A549 (cell line): ENCODE measurements at regions not wholly inside any gene's neighbourhood (a gene's known extent, or its start where the extent isn't known, plus 50 kb on each side); places are given as distances from the start of the nearest gene placed in this dataset.

Experiments
- ATAC-seq, 2 experiments: fragments of 200-7000 bp in 1 of 2; fragments of >200 bp in 1 of 2; cut with Nextera tagmentation in 1 of 2; cut with Tn5 transposase in 1 of 2; 3 replicates each; pipeline versions ENCODE4 v1.8.0 to v1.9.1; 2018 to 2020; ENCODE audit warnings: mild to moderate bottlenecking in 1 of 2, moderate library complexity in 1 of 2
- CTCF ChIA-PET: fragments of 300-600 bp; sonication (Branson Sonifier 250); formaldehyde crosslinking; extraction: SDS; loops from one replicate; lab custom pipeline; 2021; ENCODE audit warnings: antibody characterized with exemption, inconsistent platforms; lab: Yijun Ruan, JAX
- POLR2A ChIA-PET: fragments of 350-600 bp; formaldehyde crosslinking; extraction: SDS; loops from one replicate; lab custom pipeline; 2021; ENCODE audit warnings: antibody characterized with exemption, inconsistent platforms; lab: Yijun Ruan, JAX
- DNase-seq, 2 experiments: peaks; one replicate each; pipeline versions ENCODE4 v3.0.0 to v3.0.0-alpha.2; 2011 to 2016; ENCODE audit warnings: low read depth in 1 of 2, low spot score in 1 of 2
- FAIRE-seq: peaks from 2 replicates; lab custom pipeline; 2011; peaks lifted over from hg19 to GRCh38; lab: Jason Lieb, UNC
- H3K27ac ChIP-seq, 2 experiments: fragments of >200 bp; sonication (Bioruptor Twin); formaldehyde crosslinking; 3 replicates each; pipeline ENCODE4 v1.5.1; 2016 to 2017
- H3K4me1 ChIP-seq: fragments of >200 bp; sonication (Bioruptor Twin); formaldehyde crosslinking; 3 replicates; pipeline ENCODE4 v1.6.1; 2016
- H3K4me2 ChIP-seq: fragments of >200 bp; sonication (Bioruptor Twin); formaldehyde crosslinking; 3 replicates; pipeline ENCODE4 v1.6.1; 2016
- H3K4me3 ChIP-seq: fragments of >200 bp; sonication (Bioruptor Twin); formaldehyde crosslinking; 3 replicates; pipeline ENCODE4 v1.5.1; 2016
- H3K9me3 ChIP-seq: fragments of >200 bp; sonication (Bioruptor Twin); formaldehyde crosslinking; 3 replicates; pipeline ENCODE4 v1.6.1; 2016
- CBX2 ChIP-seq: fragments of 200-600 bp; sonication (generic); IDR thresholded peaks from 2 replicates; pipeline ENCODE4 v1.6.1; 2016; ENCODE audit warnings: low read depth, mild to moderate bottlenecking, borderline replicate concordance
- CBX8 ChIP-seq: fragments of 200-600 bp; sonication (generic); IDR thresholded peaks from 2 replicates; pipeline ENCODE4 v1.6.1; 2016
- EHMT2 ChIP-seq: fragments of 200-600 bp; sonication (generic); IDR thresholded peaks from 2 replicates; pipeline ENCODE4 v1.6.1; 2016; ENCODE audit warnings: antibody characterized with exemption, low read depth, mild to moderate bottlenecking, moderate library complexity
- ELK1 ChIP-seq: fragments of 150-350 bp; IDR thresholded peaks from 2 replicates; pipeline ENCODE4 v1.6.1; 2014; ENCODE audit warnings: low read depth, mild to moderate bottlenecking, low read length
- ESRRA ChIP-seq: fragments of 150-350 bp; IDR thresholded peaks from 2 replicates; pipeline ENCODE4 v1.6.1; 2014; ENCODE audit warnings: mild to moderate bottlenecking, low read length, borderline replicate concordance
- FOSB ChIP-seq: fragments of 250-450 bp; sonication (Bioruptor Pico); IDR thresholded peaks from 2 replicates; pipeline ENCODE4 v1.5.0; 2020; ENCODE audit warnings: mild to moderate bottlenecking, moderate library complexity
- FOXS1 ChIP-seq: fragments of 250-450 bp; sonication (Bioruptor Pico); IDR thresholded peaks from 2 replicates; pipeline ENCODE4 v1.5.0; 2020; ENCODE audit warnings: mild to moderate bottlenecking, moderate library complexity
- HDAC2 ChIP-seq: fragments of 200-600 bp; sonication (generic); IDR thresholded peaks from 2 replicates; pipeline ENCODE4 v1.6.1; 2016
- HES2 ChIP-seq: fragments of >200 bp; sonication (Bioruptor Twin); formaldehyde crosslinking; IDR thresholded peaks from 2 replicates; pipeline ENCODE4 v1.6.1; 2016
- HEYL ChIP-seq: fragments of 250-450 bp; sonication (Bioruptor Pico); IDR thresholded peaks from 2 replicates; pipeline ENCODE4 v1.8.0; 2021; ENCODE audit warnings: mild to moderate bottlenecking, moderate library complexity
- HMGXB4 ChIP-seq: fragments of 250-450 bp; sonication (Bioruptor Pico); IDR thresholded peaks from 2 replicates; pipeline ENCODE4 v1.5.0; 2021; ENCODE audit warnings: mild to moderate bottlenecking, moderate library complexity, borderline replicate concordance
- HOXB5 ChIP-seq: fragments of 250-450 bp; sonication (Bioruptor Pico); IDR thresholded peaks from 2 replicates; pipeline ENCODE4 v1.5.0; 2020; ENCODE audit warnings: mild to moderate bottlenecking, moderate library complexity
- JUN ChIP-seq, 2 experiments: fragments of >200 bp; sonication (Bioruptor Twin); formaldehyde crosslinking; IDR thresholded peaks; 2 replicates in 1 of 2; 3 replicates in 1 of 2; pipeline ENCODE4 v1.6.1; 2016 to 2017
- JUNB ChIP-seq: fragments of >200 bp; sonication (Bioruptor Twin); formaldehyde crosslinking; IDR thresholded peaks from 2 replicates; pipeline ENCODE4 v1.6.1; 2016
- KDM1A ChIP-seq: fragments of 200-600 bp; sonication (generic); IDR thresholded peaks from 2 replicates; pipeline ENCODE4 v1.6.1; 2016; ENCODE audit warnings: low read depth, mild to moderate bottlenecking
- MAX ChIP-seq: IDR thresholded peaks from 2 replicates; pipeline ENCODE4 v1.6.1; 2012
- NFE2L2 ChIP-seq: fragments of 150-350 bp; conservative IDR thresholded peaks from 2 replicates; pipeline ENCODE4 v1.6.1; 2014; ENCODE audit warnings: low read length
- PBX3 ChIP-seq: IDR thresholded peaks from 2 replicates; pipeline ENCODE4 v1.6.1; 2012
- POLR2AphosphoS2 ChIP-seq: conservative IDR thresholded peaks from 2 replicates; pipeline ENCODE4 v1.6.1; 2012; ENCODE audit warnings: low read length, improper control_type of control experiment, inconsistent platforms
- REST ChIP-seq: fragments of 200-600 bp; sonication (generic); IDR thresholded peaks from 2 replicates; pipeline ENCODE4 v1.6.1; 2016; ENCODE audit warnings: antibody characterized with exemption, mild to moderate bottlenecking, moderate library complexity
- RFX5 ChIP-seq: fragments of 450-650 bp; IDR thresholded peaks from 2 replicates; pipeline ENCODE4 v1.7.1; 2014; ENCODE audit warnings: antibody characterized with exemption, mild to moderate bottlenecking, moderate library complexity
- RNF2 ChIP-seq: fragments of 200-600 bp; sonication (generic); IDR thresholded peaks from 2 replicates; pipeline ENCODE4 v1.6.1; 2016; ENCODE audit warnings: low read depth, mild to moderate bottlenecking, antibody characterized with exemption, moderate library complexity, borderline replicate concordance
- TP53 ChIP-seq: fragments of 250-450 bp; sonication (Bioruptor Pico); IDR thresholded peaks from 2 replicates; pipeline ENCODE4 v1.5.0; 2021; ENCODE audit warnings: mild to moderate bottlenecking, moderate library complexity
- USF2 ChIP-seq: fragments of 450-650 bp; IDR thresholded peaks from 2 replicates; pipeline ENCODE4 v1.6.1; 2014; ENCODE audit warnings: antibody characterized with exemption
- ZC3H11A ChIP-seq: fragments of 450-650 bp; IDR thresholded peaks from 2 replicates; pipeline ENCODE4 v1.6.1; 2014; ENCODE audit warnings: antibody characterized with exemption, mild to moderate bottlenecking
- ZFP36 ChIP-seq: fragments of 450-650 bp; IDR thresholded peaks from 2 replicates; pipeline ENCODE4 v1.6.1; 2014; ENCODE audit warnings: borderline replicate concordance; ENCODE audit not compliant: partially characterized antibody
- WGBS: methylation state at CpG from one replicate; pipeline ENCODE4 v1.1.6; 2017; ENCODE audit errors: missing lambda C conversion rate; 5-methylcytosine and 5-hydroxymethylcytosine counted together

- TF ChIP-seq FOXS1 (CRISPR knock-in tag) (no peak), ZC3H11A (no peak), RFX5 (no peak), FOSB (no peak), HEYL (CRISPR knock-in tag) (no peak), ZFP36 (no peak), KDM1A (no peak), USF2 (no peak), HDAC2 (no peak), PBX3 (no peak), JUN (IDR thresholded peaks at IDR 0.05) (no peak), ELK1 (no peak), REST (no peak)
- peaks cover 17% of the 10 kb centered on the region for H3K4me1 ChIP-seq
- H3K27ac ChIP-seq, result peak overlapping the region; percentile 63 to 69
- peaks cover 5% of the 10 kb centered on the region; the same call in 2 of the 3 replicates for H3K9me3 ChIP-seq
- no peak for FAIRE-seq
- WGBS, result 81% methylated on average over 7 of the region's 7 CpGs
- ChIA-PET POLR2A (no interaction called here), CTCF (no interaction called here)
- DNase-seq, result no peak
- no peak overlapping the region for H3K4me3 ChIP-seq
- peak overlapping the region; percentile 60 for H3K4me2 ChIP-seq
- peak in 1 of 2 experiments; percentile 29; a peak in 2 of 6 replicates for ATAC-seq
Observed at GRCh38 chr9:7320841-7321240, 478.7 kb downstream of the DMAC1 start.

GRCh38 chr9:7320139-7320538 is 479.4 kb downstream of the DMAC1 start:
- H3K9me3 ChIP-seq, result peaks cover 5% of the 10 kb centered on the region; the same call in 2 of the 3 replicates
- ChIA-PET POLR2A (no interaction called here), CTCF (no interaction called here)
- WGBS, result 7% methylated on average over 7 of the region's 7 CpGs
- DNase-seq, result peak; percentile 26 to 92
- ATAC-seq, result peak; percentile 98 to 99
- H3K4me2 ChIP-seq, result peak overlapping the region; percentile 60
- peaks cover 17% of the 10 kb centered on the region for H3K4me1 ChIP-seq
- peak; percentile 72 for FAIRE-seq
- no peak overlapping the region for H3K4me3 ChIP-seq
- H3K27ac ChIP-seq, result peak overlapping the region; percentile 63 to 69
- TF ChIP-seq TP53 (CRISPR knock-in tag), result no peak
- no peak for TF ChIP-seq HOXB5 (CRISPR knock-in tag)
- TF ChIP-seq JUNB, result peak; percentile 54; the same call in 1 of the 2 replicates
- no peak for TF ChIP-seq CBX8
- no peak for TF ChIP-seq EHMT2
- peak; percentile 88 for TF ChIP-seq NFE2L2
- no peak for TF ChIP-seq HEYL (CRISPR knock-in tag)
- no peak for TF ChIP-seq RNF2
- peak; percentile 57; the same call in 1 of the 2 replicates for TF ChIP-seq MAX
- TF ChIP-seq HDAC2, result no peak
- TF ChIP-seq HES2, result no peak
- no peak for TF ChIP-seq ESRRA
- no peak for TF ChIP-seq POLR2AphosphoS2
- no peak for TF ChIP-seq CBX2
- TF ChIP-seq ELK1, result no peak
- TF ChIP-seq FOSB, result no peak
- TF ChIP-seq HMGXB4 (CRISPR knock-in tag), result no peak
- TF ChIP-seq ZFP36, result no peak
- TF ChIP-seq RFX5, result no peak
